Fibroblast of lung (primary cell): ENCODE measurements at regions not wholly inside any gene's neighbourhood (a gene's known extent, or its start where the extent isn't known, plus 50 kb on each side); places are given as distances from the start of the nearest gene placed in this dataset.
"Not testable (repeated sequence)": the region's sequence is repeated elsewhere in the genome, so short reads cannot be mapped to it uniquely, and the experiment has no call there.

Experiments
- DNase-seq, 2 donors: peaks; one replicate each; pipeline versions ENCODE4 v3.0.0 to v3.0.0-alpha.2; 2010; ENCODE audit warnings: low read depth in 2 of 2
- H2AFZ ChIP-seq: 2 replicates; pipeline ENCODE4 v1.5.1; 2012; ENCODE audit warnings: low read length, control low read depth, inconsistent platforms
- H3K27ac ChIP-seq: 2 replicates; pipeline ENCODE4 v1.5.1; 2011; ENCODE audit warnings: low read length, control low read depth; ENCODE audit not compliant: insufficient read depth
- H3K27me3 ChIP-seq: 2 replicates; pipeline ENCODE4 v1.5.1; 2011; ENCODE audit warnings: mild to moderate bottlenecking, low read length; ENCODE audit not compliant: control insufficient read depth, insufficient read depth
- H3K36me3 ChIP-seq: 2 replicates; pipeline ENCODE4 v1.5.1; 2011; ENCODE audit warnings: low read length; ENCODE audit not compliant: control insufficient read depth, insufficient read depth
- H3K4me1 ChIP-seq: 2 replicates; pipeline ENCODE4 v1.5.1; 2011; ENCODE audit warnings: low read length; ENCODE audit not compliant: control insufficient read depth, insufficient read depth; ENCODE audit errors: extremely low read depth
- H3K4me2 ChIP-seq: 2 replicates; pipeline ENCODE4 v1.5.1; 2011; ENCODE audit warnings: low read length, control low read depth; ENCODE audit not compliant: insufficient read depth; ENCODE audit errors: extremely low read depth
- H3K4me3 ChIP-seq, 4 experiments: fragments of 200-600 bp in 1 of 4; sonication (generic) in 1 of 4; replicated peaks in 1 of 4; 2 replicates each; pipeline ENCODE4 v1.5.1; 2011 to 2016; ENCODE audit warnings: low read length in 4 of 4, low read depth in 3 of 4, mild to moderate bottlenecking in 3 of 4, control low read depth in 2 of 4, inconsistent platforms in 1 of 4, mixed read lengths in 1 of 4; ENCODE audit not compliant: insufficient read depth in 1 of 4; ENCODE audit errors: control extremely low read depth in 1 of 4
- H3K79me2 ChIP-seq: 2 replicates; pipeline ENCODE4 v1.5.1; 2012; ENCODE audit warnings: mild to moderate bottlenecking, low read length, inconsistent platforms; ENCODE audit not compliant: control insufficient read depth, insufficient read depth
- H3K9ac ChIP-seq: 2 replicates; pipeline ENCODE4 v1.5.1; 2011; ENCODE audit warnings: mild to moderate bottlenecking, low read length, control low read depth; ENCODE audit not compliant: insufficient read depth
- H3K9me3 ChIP-seq: 2 replicates; pipeline ENCODE4 v1.5.1; 2012; ENCODE audit warnings: low read depth, low read length; ENCODE audit not compliant: control insufficient read depth, insufficient read depth
- H4K20me1 ChIP-seq: 2 replicates; pipeline ENCODE4 v1.5.1; 2011; ENCODE audit warnings: low read length; ENCODE audit not compliant: control insufficient read depth, insufficient read depth; ENCODE audit errors: extremely low read depth
- CTCF ChIP-seq, 2 donors: IDR thresholded peaks in 1 of 2; conservative IDR thresholded peaks in 1 of 2; 1 replicate in 1 of 2; 2 replicates in 1 of 2; pipeline ENCODE4 v1.5.1; 2011 to 2012; ENCODE audit warnings: low read length in 2 of 2, control low read depth in 1 of 2, inconsistent platforms in 1 of 2, low read depth in 1 of 2, mild to moderate bottlenecking in 1 of 2
- EZH2 ChIP-seq: IDR thresholded peaks from 2 replicates; pipeline ENCODE4 v1.5.1; 2012; ENCODE audit warnings: low read length, control low read depth, mild to moderate bottlenecking; ENCODE audit errors: missing control alignments

- no peak for DNase-seq
- no peak overlapping the region for H3K4me2 ChIP-seq
- no peak overlapping the region for H3K27ac ChIP-seq
- no peak overlapping the region for H2AFZ ChIP-seq
- H4K20me1 ChIP-seq: no peaks in the 10 kb centered on the region
- no peaks in the 10 kb centered on the region for H3K9me3 ChIP-seq
- H3K4me3 ChIP-seq: no peak overlapping the region
- no peaks in the 10 kb centered on the region for H3K79me2 ChIP-seq
- H3K36me3 ChIP-seq: no peaks in the 10 kb centered on the region
- no peaks in the 10 kb centered on the region for H3K27me3 ChIP-seq
- H3K4me1 ChIP-seq: no peaks in the 10 kb centered on the region
- H3K9ac ChIP-seq: no peak overlapping the region
- TF ChIP-seq EZH2: no peak
- no peak for TF ChIP-seq CTCF (conservative IDR thresholded peaks at IDR 0.05 in 1 of 2, IDR thresholded peaks at IDR 0.05 in 1 of 2; ENCODE audit: low read depth in 1 of 2, low read length in 2 of 2)
Observed at GRCh38 chr16:52301026-52301425, 245.9 kb downstream of the TOX3 start.

GRCh38 chr16:52298769-52299168 is 248.2 kb downstream of the TOX3 start:
- H3K4me1 ChIP-seq: no peaks in the 10 kb centered on the region
- no peaks in the 10 kb centered on the region for H3K9me3 ChIP-seq
- no peak overlapping the region for H3K4me2 ChIP-seq
- H3K27ac ChIP-seq: no peak overlapping the region
- no peak for DNase-seq
- no peaks in the 10 kb centered on the region for H3K79me2 ChIP-seq
- H4K20me1 ChIP-seq: no peaks in the 10 kb centered on the region
- H3K4me3 ChIP-seq: no peak overlapping the region
- TF ChIP-seq EZH2 (no peak), CTCF (conservative IDR thresholded peaks at IDR 0.05 in 1 of 2, IDR thresholded peaks at IDR 0.05 in 1 of 2; ENCODE audit: low read depth in 1 of 2, low read length in 2 of 2) (no peak)
- no peaks in the 10 kb centered on the region for H3K36me3 ChIP-seq
- no peaks in the 10 kb centered on the region for H3K27me3 ChIP-seq
- no peak overlapping the region for H2AFZ ChIP-seq
- no peak overlapping the region for H3K9ac ChIP-seq

- not testable (repeated sequence) for H4K20me1 ChIP-seq, H3K4me3 ChIP-seq, H3K79me2 ChIP-seq, H2AFZ ChIP-seq, H3K4me1 ChIP-seq, H3K4me2 ChIP-seq, H3K9ac ChIP-seq, DNase-seq, H3K27ac ChIP-seq, H3K9me3 ChIP-seq, H3K27me3 ChIP-seq, H3K36me3 ChIP-seq
Observed at GRCh38 chr16:52296706-52297315, 250.1 kb downstream of the TOX3 start.
